ENCODE measurements at regions not wholly inside any gene's neighbourhood (a gene's known extent, or its start where the extent isn't known, plus 50 kb on each side); places are given as distances from the start of the nearest gene placed in this dataset.
A peak's percentile ranks its signal among the peaks of the same experiment; 100 is the strongest.
"Not testable (repeated sequence)": the region's sequence is repeated elsewhere in the genome, so short reads cannot be mapped to it uniquely, and the experiment has no call there.

DNA sequence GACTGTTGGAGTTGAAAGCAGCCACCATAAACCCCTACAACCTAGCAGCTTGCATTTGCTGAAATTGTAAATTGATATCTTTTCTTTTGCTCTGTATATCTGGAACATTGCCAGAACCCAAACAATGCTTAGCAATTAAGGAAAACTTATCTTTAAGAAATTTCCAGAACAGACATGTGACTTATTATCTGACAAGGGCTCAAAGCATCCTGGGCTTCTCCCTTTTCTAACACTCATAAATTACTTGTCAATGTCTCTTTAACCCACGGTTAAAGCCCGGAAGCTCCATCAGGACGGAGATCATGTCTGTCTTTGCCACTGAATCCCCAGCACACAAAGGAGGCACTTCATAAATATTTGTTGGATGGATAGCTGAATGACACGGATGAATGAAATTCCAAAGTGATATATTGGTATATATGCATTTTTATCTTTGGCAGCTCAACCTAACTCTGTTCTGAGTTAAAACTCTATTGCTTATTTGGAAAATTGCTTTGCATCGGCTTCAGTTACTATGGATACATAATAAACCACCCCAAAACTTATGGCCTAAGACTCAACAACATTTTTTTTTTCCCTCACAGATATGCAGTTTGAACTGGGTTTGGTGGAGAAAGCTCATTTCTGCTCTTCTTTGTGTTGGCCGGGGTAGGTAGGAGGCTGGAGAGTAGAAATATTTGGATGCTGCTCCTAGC lies 103.1 kb upstream of the CLINT1 start:
- Mint-ChIP-seq H3K36me3 (no peaks in the 10 kb centered on the region), H3K27me3 (peaks cover 4% of the 10 kb centered on the region), H3K9me3 (peaks cover 2% of the 10 kb centered on the region), H3K4me3 (no peak overlapping the region), H3K4me1 (no peaks in the 10 kb centered on the region), H3K27ac (no peak overlapping the region)
- DNase-seq = no peak

DNA sequence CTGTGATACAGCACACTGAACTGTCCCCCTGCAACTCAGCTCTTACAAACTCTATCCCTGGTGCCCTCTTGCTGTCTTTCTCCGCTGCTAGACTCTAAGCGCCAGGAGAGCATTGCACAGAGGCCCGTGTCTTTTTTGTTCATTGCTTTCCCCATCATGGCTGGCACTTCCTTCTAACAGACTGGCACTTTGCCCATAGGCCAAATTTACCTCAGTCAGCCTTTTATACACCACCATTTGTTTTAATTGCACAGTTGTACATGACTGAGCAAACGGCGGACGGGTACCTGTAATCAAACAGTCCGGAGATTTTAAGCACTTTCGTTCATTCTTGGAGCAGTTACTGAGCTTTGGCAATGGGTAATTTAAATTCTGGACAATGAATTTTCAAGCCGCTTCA lies 102.2 kb upstream of the CLINT1 start:
- Mint-ChIP-seq H3K36me3 (no peaks in the 10 kb centered on the region), H3K27ac (no peak overlapping the region), H3K4me1 (no peaks in the 10 kb centered on the region), H3K27me3 (peaks cover 4% of the 10 kb centered on the region), H3K9me3 (peaks cover 2% of the 10 kb centered on the region), H3K4me3 (no peak overlapping the region)
- no peak for DNase-seq

DNA sequence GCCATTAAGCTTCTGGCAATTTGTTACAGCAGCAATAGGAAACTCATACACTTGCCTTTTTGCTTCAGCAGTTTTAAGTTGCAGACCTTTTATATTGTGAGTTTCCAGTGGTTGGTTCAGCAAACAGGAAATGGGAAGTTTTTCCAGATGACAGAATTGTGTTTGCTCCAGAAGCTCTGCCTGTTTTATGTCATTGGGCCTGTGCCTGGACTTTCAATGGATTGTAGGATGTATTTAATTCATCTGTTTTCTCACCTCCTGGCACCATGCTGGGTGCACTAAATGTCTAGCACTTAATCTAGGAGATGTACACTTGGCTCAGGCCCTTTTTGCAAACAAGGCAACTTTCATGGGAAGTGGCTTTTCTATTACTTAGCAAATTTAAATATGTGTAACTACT lies 100.4 kb upstream of the CLINT1 start:
- Mint-ChIP-seq H3K36me3 (no peaks in the 10 kb centered on the region), H3K27me3 (peaks cover 9% of the 10 kb centered on the region), H3K4me3 (no peak overlapping the region), H3K27ac (no peak overlapping the region), H3K9me3 (peaks cover 2% of the 10 kb centered on the region), H3K4me1 (no peaks in the 10 kb centered on the region)
- DNase-seq = no peak

DNA sequence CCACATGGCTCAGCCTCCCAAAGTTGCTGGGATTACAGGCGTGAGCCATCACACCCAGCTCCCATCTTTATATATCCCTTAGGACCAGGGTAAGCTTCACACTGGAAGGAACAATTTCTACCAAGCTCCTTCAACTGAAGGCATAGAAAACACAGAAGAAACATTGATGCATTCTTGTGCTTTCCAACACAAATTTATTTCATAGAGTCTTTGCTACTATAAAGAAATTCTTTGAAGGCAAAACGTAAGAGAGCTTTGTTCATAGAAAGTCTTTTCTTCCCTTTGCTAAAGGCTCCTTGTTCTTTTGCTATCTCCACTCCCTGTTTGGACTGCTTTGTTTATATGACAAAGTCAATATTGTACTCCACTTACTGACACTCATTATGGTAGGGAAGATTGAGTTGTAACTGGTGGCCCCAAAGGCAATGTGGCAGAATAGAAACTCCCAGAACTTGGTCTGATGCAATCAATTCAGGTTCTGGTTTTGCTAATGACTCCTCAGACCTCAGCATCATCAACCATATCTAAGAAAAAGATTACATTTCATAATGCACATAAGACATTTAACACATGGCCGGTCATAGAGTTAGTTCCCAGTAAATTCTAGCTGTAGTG lies 97.4 kb upstream of the CLINT1 start:
- Mint-ChIP-seq H3K9me3 (peaks cover 2% of the 10 kb centered on the region), H3K27ac (no peak overlapping the region), H3K4me1 (no peaks in the 10 kb centered on the region), H3K4me3 (no peak overlapping the region), H3K27me3 (peaks cover 9% of the 10 kb centered on the region), H3K36me3 (no peaks in the 10 kb centered on the region)
- DNase-seq = no peak

DNA sequence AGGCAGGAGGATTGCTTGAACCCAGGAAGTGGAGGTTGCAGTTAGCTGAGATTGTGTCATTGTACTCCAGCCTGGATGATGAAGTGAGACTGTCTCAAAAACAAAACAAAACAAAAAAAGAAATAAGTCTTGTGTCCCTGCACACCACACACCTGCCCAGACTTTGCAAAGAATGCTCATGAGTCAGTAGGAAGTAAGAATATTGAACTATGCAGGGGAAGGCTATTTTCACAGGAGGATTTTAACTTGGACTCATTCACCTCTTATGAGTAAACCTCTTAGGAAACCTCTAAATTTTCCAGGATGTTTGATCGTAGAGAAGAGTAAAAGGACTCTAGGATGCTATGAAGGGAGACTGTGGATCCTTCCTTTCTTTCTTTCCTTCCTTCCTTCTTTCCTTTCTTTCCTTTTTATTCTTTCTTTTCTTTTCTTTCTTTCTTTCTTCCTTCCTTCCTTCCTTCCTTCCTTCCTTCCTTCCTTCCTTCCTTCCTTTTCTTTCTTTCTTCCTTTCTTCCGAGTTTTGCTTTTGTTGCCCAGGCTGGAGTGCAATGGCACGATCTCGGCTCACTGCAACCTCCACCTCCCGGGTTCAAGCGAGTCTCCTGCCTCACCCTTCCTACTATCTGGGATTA lies 96.7 kb upstream of the CLINT1 start:
- Mint-ChIP-seq H3K27me3 (peaks cover 9% of the 10 kb centered on the region), H3K27ac (no peak overlapping the region), H3K36me3 (no peaks in the 10 kb centered on the region), H3K4me3 (no peak overlapping the region), H3K4me1 (no peaks in the 10 kb centered on the region), H3K9me3 (peaks cover 2% of the 10 kb centered on the region)
- DNase-seq = no peak

DNA sequence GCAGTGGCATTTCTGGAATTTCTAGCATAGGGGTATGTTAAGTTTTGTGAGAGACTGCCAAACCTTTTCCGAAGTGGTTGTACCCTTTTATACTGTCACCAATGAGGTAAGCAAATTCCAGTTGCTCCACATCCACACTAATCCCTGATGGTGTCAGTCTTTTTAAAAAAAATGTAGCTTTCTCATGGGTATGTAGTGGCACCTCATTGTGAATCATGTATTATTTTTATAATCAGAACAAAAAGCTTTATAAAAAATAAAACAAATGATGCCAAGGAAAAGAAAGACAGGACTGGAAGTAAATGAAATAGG lies 93.4 kb upstream of the CLINT1 start:
- peaks cover 5% of the 10 kb centered on the region for H3K4me1 Mint-ChIP-seq
- peaks cover 11% of the 10 kb centered on the region for H3K27me3 Mint-ChIP-seq
- no peak for DNase-seq
- H3K9me3 Mint-ChIP-seq = no peaks in the 10 kb centered on the region
- H3K27ac Mint-ChIP-seq = no peak overlapping the region
- no peak overlapping the region for H3K4me3 Mint-ChIP-seq
- H3K36me3 Mint-ChIP-seq = no peaks in the 10 kb centered on the region

DNA sequence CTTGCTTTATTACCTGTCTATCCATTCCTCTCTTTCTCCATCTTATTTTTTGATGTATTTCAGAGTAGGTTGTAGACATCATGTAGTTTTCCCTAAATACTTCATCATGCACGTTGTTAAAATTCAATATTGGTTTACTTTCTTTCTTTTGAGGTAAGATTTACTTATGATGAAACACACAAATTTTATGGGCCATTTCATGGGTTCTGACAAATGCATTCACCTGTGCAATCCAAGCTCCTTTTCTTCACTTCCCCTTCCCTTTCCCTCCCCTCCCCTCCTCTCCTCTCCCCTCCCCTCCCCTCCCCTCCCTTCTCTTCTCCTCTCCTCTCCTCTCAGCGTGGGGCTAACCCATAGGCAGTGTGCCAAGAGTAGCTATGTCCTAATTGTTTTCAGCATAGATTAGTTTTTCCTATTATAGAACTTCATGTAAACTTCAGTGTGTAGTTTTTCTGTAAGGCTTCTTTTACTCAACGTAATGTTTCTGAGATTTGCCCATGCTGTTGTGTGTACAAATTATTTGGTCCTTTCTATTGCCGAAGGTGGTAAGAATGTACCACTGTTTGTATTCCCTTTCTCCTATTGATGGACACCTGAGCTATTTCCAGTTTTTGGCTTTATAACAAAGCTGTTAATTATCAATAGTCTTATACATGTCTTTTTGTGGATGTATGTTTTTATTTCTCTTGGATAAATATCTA lies 92.9 kb upstream of the CLINT1 start:
- H3K9me3 Mint-ChIP-seq = no peaks in the 10 kb centered on the region
- H3K36me3 Mint-ChIP-seq = no peaks in the 10 kb centered on the region

DNA sequence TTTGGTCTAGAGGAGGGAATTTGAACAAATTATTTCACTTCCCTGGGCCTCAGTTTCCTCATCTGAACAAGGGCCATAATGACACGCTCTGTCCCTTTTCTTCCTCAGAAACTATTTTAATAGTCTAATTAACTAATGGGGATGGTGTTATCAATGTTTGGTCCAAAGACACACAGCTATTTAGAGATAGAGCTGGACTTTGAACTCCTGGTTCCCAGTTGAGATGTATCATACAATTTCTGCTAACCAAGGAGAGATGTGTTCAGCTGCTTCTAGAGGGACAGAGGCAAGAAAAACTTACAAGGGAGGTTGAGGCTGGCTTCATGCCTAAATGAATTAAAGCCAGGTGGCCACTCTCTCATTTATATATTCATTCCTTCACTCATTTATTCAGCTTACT lies 90.6 kb upstream of the CLINT1 start:
- peaks cover 5% of the 10 kb centered on the region for H3K4me1 Mint-ChIP-seq
- no peaks in the 10 kb centered on the region for H3K36me3 Mint-ChIP-seq
- H3K4me3 Mint-ChIP-seq = no peak overlapping the region
- H3K27me3 Mint-ChIP-seq = peaks cover 6% of the 10 kb centered on the region
- no peak for DNase-seq
- H3K27ac Mint-ChIP-seq = no peak overlapping the region
- no peaks in the 10 kb centered on the region for H3K9me3 Mint-ChIP-seq

More for the DNA sequence above, 92.9 kb upstream of the CLINT1 start:
- H3K4me3 Mint-ChIP-seq = no peak overlapping the region
- no peak for DNase-seq
- no peak overlapping the region for H3K27ac Mint-ChIP-seq
- H3K27me3 Mint-ChIP-seq = peaks cover 11% of the 10 kb centered on the region
- H3K4me1 Mint-ChIP-seq = peaks cover 5% of the 10 kb centered on the region

DNA sequence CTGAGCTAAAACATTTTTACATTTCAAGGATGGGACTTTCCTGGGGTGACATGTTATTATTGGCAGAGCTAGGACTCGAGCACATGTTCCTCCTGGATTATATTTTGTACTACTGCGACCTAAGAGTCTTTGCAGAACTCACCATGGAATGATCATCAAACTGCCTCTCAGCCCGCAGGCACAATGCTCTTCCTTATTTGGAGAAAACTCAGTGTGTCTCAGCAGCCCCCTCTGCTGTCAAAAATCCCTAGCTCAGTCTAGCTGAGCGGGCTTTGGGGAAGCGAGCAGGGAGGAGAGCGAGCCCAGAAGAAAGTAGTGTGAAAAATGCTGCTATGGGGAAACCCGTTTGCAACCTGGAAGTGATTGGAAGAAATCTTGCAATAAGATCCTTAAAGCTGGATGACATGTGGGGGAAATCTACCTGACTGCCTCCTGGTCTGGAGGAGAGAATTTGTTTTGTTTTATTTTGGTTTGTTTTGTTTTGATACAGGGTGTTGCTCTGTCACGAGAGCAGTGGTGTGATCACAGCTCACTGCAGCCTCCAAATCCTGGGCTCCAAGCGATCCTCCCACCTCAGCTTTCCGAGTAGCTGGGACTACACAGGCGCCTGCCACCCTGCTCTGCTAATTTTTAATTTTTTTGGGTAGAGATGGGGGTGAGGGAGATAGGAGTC lies 89.9 kb upstream of the CLINT1 start:
- Mint-ChIP-seq H3K27me3 (peaks cover 6% of the 10 kb centered on the region), H3K4me3 (no peak overlapping the region), H3K27ac (no peak overlapping the region), H3K36me3 (no peaks in the 10 kb centered on the region), H3K4me1 (peaks cover 5% of the 10 kb centered on the region), H3K9me3 (no peaks in the 10 kb centered on the region)
- peak; percentile 67 for DNase-seq

DNA sequence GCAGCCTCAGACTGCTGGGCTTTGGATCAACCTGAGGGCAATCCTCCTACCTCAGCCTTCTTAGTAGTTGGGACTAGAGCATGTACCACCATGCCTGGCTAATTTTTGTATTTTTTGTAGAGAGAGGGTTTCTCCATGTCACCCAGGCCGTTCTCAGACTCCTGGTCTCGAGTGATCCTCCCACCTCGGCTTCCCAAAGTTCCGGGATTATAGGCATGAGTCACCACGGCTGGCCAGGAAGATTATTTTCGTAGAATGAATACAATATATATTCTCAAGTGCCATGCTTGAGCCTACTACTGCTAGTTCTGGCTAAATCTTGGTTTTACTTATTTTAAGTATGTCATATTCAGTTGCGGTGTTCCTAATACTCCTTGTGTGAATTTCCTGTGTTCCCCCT lies 88.2 kb upstream of the CLINT1 start:
- Mint-ChIP-seq H3K4me1 (peaks cover 5% of the 10 kb centered on the region), H3K4me3 (no peak overlapping the region), H3K36me3 (no peaks in the 10 kb centered on the region), H3K27me3 (peaks cover 6% of the 10 kb centered on the region), H3K27ac (no peak overlapping the region), H3K9me3 (no peaks in the 10 kb centered on the region)
- no peak for DNase-seq

DNA sequence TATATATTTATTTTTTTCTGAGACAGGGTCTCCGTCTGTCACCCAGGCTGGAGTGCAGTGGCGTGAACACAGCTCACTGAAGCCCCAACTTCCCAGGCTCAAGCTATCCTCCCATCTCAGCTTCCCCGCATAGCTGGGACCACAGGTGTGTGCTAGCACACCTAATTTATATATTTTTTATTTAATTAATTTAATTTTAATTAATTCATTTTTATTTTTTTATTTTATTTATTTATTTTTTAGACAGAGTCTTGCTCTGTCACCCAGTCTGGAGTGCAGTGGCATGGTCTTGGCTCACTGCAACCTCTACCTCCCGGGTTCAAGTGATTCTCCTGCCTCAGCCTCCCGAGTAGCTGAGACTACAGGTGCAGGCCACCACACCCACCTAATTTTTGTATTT lies 86.9 kb upstream of the CLINT1 start:
- not testable (repeated sequence) for H3K4me3 Mint-ChIP-seq, H3K9me3 Mint-ChIP-seq, H3K4me1 Mint-ChIP-seq, DNase-seq, H3K27ac Mint-ChIP-seq, H3K36me3 Mint-ChIP-seq, H3K27me3 Mint-ChIP-seq

DNA sequence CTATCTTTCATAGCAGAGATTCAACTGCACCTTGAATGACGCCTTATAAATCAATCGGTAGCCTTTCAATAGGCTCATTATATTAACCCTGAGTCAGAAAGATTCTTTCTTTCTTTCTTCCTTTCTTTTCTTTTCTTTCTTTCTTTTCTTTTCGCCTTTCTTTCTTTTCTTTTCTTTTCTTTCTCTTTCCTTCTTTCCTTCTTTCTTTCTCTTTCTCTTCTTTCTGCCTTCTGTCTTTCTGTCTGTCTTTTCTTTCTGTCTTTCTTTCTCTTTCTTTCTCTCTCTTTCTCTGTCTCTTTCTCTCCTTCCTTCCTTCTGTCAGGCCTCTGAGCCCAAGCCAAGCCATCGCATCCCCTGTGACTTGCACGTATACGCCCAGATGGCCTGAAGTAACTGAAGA lies 86.0 kb upstream of the CLINT1 start:
- Mint-ChIP-seq H3K4me1 (peaks cover 5% of the 10 kb centered on the region), H3K9me3 (no peaks in the 10 kb centered on the region), H3K27ac (no peak overlapping the region), H3K4me3 (no peak overlapping the region), H3K27me3 (peaks cover 6% of the 10 kb centered on the region), H3K36me3 (no peaks in the 10 kb centered on the region)
- no peak for DNase-seq

DNA sequence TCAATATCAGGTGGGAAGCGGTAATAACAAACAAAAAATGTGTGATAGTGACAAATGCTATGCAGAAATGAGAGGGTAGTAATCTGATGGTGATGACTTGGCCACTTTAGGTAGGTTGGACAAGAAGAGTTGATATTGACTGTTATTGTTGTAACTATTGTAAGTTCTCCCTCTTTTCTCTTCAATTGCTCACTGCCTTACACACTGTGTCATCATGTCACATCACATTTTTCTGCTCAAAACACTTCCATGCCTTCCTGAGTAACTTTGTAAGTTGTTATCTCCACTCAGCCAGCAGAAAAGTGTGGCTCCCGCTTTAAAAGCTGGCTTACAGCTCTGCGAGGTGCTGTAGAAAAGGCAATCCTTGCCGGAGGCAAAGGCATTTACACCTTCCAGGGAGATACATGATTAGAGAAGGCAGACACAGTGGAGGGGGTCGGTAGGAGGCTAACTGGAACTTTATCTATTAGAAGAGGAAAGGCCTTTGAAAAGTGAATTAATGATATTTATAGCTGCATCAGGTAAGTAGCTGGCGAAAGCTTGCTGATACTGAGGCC lies 85.2 kb upstream of the CLINT1 start:
- Mint-ChIP-seq H3K4me3 (no peak overlapping the region), H3K4me1 (peaks cover 5% of the 10 kb centered on the region), H3K27ac (no peak overlapping the region), H3K36me3 (no peaks in the 10 kb centered on the region), H3K27me3 (peaks cover 6% of the 10 kb centered on the region), H3K9me3 (no peaks in the 10 kb centered on the region)
- no peak for DNase-seq

DNA sequence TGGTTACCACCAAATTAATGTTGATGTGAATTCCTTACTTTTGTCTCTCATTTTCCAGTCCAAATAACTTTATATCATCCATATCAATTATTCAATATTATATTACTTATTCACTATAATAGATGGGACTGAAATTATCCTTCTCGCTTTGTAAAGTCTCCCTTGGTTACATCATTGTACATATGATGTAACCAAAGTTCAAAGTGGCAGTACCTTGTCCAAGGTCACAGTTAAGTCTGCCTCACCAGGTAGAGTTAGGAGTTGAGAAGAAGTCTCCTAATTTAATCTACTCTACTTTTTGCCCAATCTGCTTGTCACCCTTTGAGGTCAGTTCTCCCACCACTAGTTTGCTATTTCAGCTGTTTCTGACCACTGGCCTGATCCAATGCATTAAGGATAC lies 83.7 kb upstream of the CLINT1 start:
- Mint-ChIP-seq H3K36me3 (no peaks in the 10 kb centered on the region), H3K27me3 (no peaks in the 10 kb centered on the region), H3K4me3 (no peak overlapping the region), H3K4me1 (no peaks in the 10 kb centered on the region), H3K9me3 (no peaks in the 10 kb centered on the region), H3K27ac (no peak overlapping the region)
- DNase-seq = no peak

DNA sequence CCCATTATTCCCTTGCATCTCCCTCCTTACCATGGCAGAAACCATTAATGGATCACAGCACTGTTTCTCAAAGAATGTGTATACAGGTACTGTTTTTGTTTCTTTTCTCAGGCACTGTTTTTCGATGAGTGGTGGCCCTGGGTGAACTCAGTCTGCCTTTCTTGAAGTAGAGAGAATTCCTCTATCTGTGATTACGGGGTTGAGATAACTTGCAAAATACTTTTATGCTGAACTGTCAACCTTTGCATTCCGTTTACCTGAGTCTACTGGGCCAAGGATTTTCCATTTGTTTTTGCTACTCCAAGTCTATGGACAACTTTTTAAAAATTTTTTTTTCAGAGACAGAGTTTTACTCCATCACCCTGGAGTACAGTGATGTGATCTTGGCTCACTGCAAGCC lies 82.7 kb upstream of the CLINT1 start:
- DNase-seq = no peak
- no peak overlapping the region for H3K27ac Mint-ChIP-seq
- no peaks in the 10 kb centered on the region for H3K36me3 Mint-ChIP-seq
- no peaks in the 10 kb centered on the region for H3K4me1 Mint-ChIP-seq
- no peak overlapping the region for H3K4me3 Mint-ChIP-seq
- no peaks in the 10 kb centered on the region for H3K27me3 Mint-ChIP-seq
- H3K9me3 Mint-ChIP-seq = peaks cover 2% of the 10 kb centered on the region
